ENCODE measurements at regions not wholly inside any gene's neighbourhood (a gene's known extent, or its start where the extent isn't known, plus 50 kb on each side); places are given as distances from the start of the nearest gene placed in this dataset.
"Not testable (repeated sequence)": the region's sequence is repeated elsewhere in the genome, so short reads cannot be mapped to it uniquely, and the experiment has no call there.

GRCh38 chr5:17396247-17396646 is 101.8 kb upstream of the TAF11L2 start:
- DNase-seq (no peak), ATAC-seq (no peak)
- intact Hi-C loops (cut with DNase I, micrococcal nuclease) = no loop called here

- ATAC-seq (no peak), DNase-seq (no peak)
- intact Hi-C loops (cut with DNase I, micrococcal nuclease) = no loop called here
These were observed 99.6 kb upstream of the TAF11L2 start for GRCh38 chr5:17398431-17398830.

- intact Hi-C loops (cut with DNase I, micrococcal nuclease) = no loop called here
- DNase-seq (no peak), ATAC-seq (no peak)
These were observed 98.9 kb upstream of the TAF11L2 start for GRCh38 chr5:17398866-17399835.

GRCh38 chr5:17399931-17400330 is 98.1 kb upstream of the TAF11L2 start:
- ATAC-seq = no peak
- DNase-seq = no peak
- intact Hi-C loops (cut with DNase I, micrococcal nuclease) = no loop called here

- ATAC-seq = no peak
- no peak for DNase-seq
- intact Hi-C loops (cut with DNase I, micrococcal nuclease) = no loop called here
These were observed 97.1 kb upstream of the TAF11L2 start for GRCh38 chr5:17400724-17401469.

GRCh38 chr5:17401470-17402288 is 96.4 kb upstream of the TAF11L2 start:
- no peak for DNase-seq
- intact Hi-C loops (cut with DNase I, micrococcal nuclease) = no loop called here
- ATAC-seq = no peak

DNA sequence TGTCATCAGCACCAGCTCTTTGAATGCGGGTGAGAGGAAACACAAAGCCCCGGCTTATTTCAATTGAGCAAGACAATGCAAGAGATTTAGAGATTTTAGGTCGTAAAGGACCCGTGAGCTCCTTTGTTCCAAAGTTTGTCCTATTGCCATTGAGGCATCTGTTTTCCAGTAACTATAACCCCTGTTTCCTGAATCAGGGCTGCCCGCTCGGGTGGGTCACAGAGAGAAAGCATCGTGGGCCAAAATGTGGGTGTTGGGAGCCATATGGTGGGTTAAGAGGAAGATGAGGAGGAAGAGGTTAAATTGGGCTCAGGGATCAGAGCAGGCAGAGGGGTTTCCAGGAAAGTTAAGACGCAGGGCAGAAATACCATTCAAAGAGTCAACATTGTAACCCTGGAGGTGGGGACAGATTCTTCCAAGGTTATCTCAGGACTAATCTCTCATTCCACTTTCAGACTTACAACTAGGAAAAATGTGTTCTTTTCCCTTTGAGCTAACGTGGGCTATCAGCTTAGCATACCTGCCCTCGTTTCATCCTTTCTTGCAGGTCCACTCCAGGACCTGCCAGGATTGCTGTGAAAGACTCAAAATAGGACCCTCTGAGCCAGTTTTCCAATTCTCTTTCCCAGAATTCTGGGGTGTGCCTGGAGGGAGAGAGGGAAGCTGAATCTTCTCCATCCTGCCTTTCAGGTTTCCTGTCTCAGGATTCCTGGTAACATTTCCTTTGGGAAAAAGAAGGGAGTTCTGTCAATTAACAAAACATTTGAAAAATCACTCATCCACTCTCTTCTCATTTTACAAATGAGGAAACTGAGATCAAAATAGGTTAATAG is 95.5 kb upstream of the TAF11L2 start:
- ATAC-seq (no peak), DNase-seq (no peak)
- intact Hi-C loops (cut with DNase I, micrococcal nuclease) = no loop called here

- DNase-seq = no peak
- intact Hi-C loops (cut with DNase I, micrococcal nuclease) = no loop called here
- no peak for ATAC-seq
These were observed 94.1 kb upstream of the TAF11L2 start for GRCh38 chr5:17403695-17404490.

- DNase-seq = no peak
- intact Hi-C loops (cut with DNase I, micrococcal nuclease) = no loop called here
- ATAC-seq = no peak
These were observed 92.1 kb upstream of the TAF11L2 start for GRCh38 chr5:17405976-17406375.

DNA sequence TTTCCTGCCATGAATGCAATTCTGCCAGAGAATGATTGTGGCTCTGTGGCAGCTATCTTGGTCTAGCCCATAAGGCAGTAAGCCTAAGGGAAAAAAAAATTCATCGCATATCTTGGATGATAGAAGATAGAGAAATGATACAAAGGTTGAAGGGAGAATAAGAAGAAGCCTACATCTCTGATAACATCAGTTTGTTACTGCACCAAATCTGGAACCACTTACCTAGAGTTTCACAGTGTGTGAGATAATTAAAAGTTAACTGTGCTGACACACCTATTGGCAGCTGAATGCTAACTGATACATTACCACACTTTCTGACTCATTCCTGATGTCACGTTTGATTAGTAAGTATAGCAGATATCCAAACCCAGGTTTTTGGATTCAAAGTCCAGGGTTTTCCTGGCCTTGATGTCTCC is 91.6 kb upstream of the TAF11L2 start:
- DNase-seq = no peak
- intact Hi-C loops (cut with DNase I, micrococcal nuclease) = no loop called here
- ATAC-seq = peak; percentile 46

DNA sequence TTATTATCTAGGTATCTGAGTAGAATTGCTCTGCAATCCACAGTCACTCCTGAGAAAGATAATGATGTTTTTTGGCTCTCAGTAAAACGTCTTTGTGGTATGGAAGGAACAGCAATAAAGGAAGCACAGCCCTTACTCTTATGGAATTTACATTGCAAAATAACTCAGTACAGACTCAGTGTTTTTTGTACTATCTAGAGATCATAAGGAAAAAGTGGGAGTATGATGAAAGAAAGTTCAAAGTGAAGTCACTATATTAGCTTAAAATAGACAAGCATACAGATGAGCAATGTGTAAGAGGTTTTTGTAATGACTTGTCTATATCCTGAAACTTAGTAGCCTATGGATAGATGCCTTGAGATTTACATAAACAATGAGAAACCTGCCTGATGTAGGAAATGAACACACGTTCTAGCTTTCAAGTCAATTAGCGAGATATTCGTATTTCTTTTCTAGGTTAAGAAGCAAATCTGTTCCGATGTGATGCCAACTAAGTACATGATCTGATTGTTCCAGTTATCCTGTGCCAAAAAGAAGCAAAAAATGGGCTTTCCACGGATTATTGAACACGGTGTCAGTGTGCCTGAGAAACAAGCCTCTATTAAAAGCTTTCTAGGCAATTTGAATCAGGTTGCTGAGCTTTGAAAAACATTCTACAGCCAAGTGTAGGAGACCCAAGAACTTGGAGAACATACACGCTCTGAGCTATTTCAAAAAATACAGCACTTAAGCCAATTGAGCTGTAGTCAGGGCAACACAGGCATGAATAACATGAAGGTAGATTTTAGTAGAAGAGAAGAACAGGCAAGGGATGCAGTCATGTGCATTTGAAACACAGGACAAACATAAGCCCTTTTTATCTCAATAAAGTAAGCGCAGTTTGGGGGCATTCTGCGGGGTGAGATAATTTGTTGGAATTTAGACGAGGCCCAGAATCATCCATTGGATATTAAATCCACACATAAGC is 86.3 kb upstream of the TAF11L2 start:
- DNase-seq (no peak), ATAC-seq (no peak)
- intact Hi-C loops (cut with DNase I, micrococcal nuclease) = no loop called here

DNA sequence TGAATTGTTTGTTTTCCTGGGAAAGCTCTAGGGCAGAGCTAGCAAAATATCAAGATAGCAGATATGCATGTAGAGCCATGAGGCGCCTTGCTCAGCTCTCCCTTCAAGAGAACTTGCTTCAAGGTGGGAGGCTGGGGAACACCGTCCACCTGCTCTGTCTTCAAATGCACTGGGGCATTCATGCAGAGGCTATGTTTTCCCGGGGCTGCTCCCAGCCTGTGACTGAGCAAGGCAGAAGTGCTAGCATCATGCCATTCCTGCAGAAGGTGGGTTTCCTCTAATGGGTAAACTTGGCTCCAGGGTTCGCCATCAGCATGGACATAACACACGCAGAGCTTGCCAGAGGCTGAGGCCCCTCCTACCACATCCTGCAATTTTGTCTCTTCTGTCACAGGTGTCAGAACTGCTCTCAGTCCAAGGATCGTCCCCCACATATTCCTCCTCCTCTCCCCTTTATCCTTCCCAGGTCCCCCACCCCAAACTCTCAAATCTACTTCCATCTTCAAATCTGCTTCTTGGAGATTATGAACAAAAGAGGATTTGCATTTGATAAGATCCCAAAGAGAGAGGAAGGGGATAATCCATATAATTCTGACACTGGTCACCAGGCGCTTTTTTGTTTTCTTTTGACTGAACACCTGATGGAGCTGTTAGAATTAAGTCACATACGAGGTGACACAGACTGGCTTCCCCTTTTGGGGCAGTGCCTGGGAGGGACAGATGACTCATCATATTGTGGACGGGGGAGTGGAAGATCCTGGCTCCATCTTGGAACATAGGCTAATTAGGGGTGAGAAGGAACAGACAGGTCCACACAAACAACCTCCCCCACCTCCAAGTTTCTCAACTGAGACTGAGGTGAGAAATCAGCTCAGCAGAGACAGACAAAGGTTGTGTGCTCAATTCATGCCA is 85.0 kb upstream of the TAF11L2 start:
- ATAC-seq = no peak
- no peak for DNase-seq
- intact Hi-C loops (cut with DNase I, micrococcal nuclease) = no loop called here

DNA sequence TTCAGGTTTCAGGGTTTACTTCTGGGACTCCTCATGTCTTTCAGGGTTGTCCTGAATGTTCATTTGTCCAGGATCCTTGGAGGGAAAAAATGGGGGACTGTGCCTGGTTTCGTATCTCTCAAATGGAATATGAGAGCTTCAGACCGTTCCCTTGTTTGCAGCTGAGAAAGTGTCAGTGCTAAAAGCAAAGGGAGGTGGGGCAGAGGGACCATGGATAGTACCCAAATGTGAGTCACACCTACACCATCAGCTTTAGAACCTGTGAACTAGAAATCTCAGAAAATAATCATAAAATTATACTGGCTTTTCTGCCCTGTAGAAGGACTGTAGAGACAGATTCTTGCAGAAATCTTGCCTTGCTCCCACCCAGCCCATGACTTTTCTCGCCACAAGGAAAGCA is 84.3 kb upstream of the TAF11L2 start:
- DNase-seq (no peak), ATAC-seq (no peak)
- intact Hi-C loops (cut with DNase I, micrococcal nuclease) = no loop called here

GRCh38 chr5:17415321-17415758 is 82.7 kb upstream of the TAF11L2 start:
- intact Hi-C loops (cut with DNase I, micrococcal nuclease) = no loop called here

DNA sequence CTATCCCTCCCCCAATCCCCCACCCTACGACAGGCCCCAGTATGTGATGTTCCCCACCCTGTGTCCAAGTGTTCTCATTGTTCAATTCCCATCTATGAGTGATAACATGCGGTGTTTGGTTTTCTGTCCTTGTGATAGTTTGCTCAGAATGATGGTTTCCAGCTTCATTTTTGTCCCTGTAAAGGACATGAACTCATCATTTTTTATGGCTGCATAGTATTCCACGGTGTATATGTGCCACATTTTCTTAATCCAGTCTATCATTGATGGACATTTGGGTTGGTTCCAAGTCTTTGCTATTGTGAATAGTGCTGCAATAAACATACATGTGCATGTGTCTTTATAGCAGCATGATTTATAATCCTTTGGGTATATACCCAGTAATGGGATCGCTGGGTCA is 81.7 kb upstream of the TAF11L2 start:
- intact Hi-C loops (cut with DNase I, micrococcal nuclease); ATAC-seq; DNase-seq: not testable (repeated sequence)

More at GRCh38 chr5:17415321-17415758, 82.7 kb upstream of the TAF11L2 start:
- no peak for DNase-seq
- ATAC-seq = no peak

Measured in left colon (tissue), 2 donors.